ENCODE measurements at regions not wholly inside any gene's neighbourhood (a gene's known extent, or its start where the extent isn't known, plus 50 kb on each side); places are given as distances from the start of the nearest gene placed in this dataset.

DNA sequence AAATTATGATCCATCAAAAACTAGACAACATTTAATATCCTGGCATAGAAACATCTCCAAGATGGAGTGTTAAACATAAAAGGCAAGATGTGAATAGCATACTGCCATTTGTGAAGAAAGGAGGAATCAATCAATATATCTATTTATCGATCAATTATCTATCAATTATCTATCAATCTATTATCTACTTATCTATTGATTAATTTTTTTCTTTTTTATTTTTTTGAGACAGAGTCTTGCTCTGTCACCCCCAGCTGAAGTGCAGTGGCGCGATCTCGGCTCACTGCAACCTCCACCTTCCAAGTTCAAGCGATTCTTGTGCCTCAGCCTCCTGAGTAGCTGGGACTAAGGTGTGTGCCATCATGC, 117.0 kb upstream of the RFLNA start:
- no peaks in the 10 kb centered on the region for H3K4me1 ChIP-seq

DNA sequence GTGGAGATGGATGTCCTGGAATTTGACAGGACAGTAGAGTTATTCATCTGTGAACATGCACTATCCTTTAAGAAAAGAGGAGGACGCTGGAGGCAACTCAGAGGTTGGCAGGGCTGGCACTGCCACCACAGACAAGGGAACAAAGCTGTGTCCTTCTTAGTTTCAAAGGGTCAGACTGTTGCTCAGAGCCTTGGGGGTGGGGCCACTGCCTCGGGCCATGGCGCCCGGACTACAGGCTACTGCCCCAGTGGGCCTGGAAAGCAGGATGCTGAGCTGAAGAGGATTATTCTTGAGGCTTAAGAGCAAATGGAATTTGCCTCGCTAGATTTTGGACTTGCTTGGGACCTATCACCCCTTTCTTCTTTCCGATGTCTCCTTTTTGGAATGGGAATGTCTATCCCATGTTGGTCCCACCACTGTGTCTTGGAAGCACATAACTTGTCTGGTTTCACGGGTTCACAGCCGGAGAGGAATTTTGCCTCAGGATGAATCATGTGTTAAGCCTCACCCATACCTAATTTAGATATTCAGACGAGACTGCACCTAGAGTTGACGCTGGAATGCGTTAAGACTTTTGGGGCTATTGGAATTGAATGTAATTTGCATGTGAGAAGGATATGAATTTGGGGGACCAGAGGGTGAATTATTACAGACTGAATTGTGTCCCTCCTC, 114.8 kb upstream of the RFLNA start:
- Histone ChIP-seq H3K79me2 (no peaks in the 10 kb centered on the region), H3K4me3 (ENCODE audit: low read depth, low read length) (no peak overlapping the region), H3K9me3 (ENCODE audit: control insufficient read depth, low read length) (no peaks in the 10 kb centered on the region), H3K4me1 (no peaks in the 10 kb centered on the region), H3K27ac (no peak overlapping the region), H3K4me2 (ENCODE audit: low read length) (no peak overlapping the region), H3K27me3 (ENCODE audit: control insufficient read depth, insufficient read depth, low read length) (no peaks in the 10 kb centered on the region), H2AFZ (no peak overlapping the region), H3K36me3 (ENCODE audit: control insufficient read depth, insufficient read depth, low read length) (no peaks in the 10 kb centered on the region), H3K9ac (no peak overlapping the region)
- TF ChIP-seq, protein P1, sequence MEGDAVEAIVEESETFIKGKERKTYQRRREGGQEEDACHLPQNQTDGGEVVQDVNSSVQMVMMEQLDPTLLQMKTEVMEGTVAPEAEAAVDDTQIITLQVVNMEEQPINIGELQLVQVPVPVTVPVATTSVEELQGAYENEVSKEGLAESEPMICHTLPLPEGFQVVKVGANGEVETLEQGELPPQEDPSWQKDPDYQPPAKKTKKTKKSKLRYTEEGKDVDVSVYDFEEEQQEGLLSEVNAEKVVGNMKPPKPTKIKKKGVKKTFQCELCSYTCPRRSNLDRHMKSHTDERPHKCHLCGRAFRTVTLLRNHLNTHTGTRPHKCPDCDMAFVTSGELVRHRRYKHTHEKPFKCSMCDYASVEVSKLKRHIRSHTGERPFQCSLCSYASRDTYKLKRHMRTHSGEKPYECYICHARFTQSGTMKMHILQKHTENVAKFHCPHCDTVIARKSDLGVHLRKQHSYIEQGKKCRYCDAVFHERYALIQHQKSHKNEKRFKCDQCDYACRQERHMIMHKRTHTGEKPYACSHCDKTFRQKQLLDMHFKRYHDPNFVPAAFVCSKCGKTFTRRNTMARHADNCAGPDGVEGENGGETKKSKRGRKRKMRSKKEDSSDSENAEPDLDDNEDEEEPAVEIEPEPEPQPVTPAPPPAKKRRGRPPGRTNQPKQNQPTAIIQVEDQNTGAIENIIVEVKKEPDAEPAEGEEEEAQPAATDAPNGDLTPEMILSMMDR (IDR thresholded peaks at IDR 0.05): no peak

More for the DNA sequence above, 117.0 kb upstream of the RFLNA start:
- no peak overlapping the region for H3K9ac ChIP-seq
- no peak overlapping the region for H3K4me3 ChIP-seq (ENCODE audit: low read depth, low read length)
- H3K27me3 ChIP-seq (ENCODE audit: control insufficient read depth, insufficient read depth, low read length): no peaks in the 10 kb centered on the region
- no peak overlapping the region for H2AFZ ChIP-seq
- no peak overlapping the region for H3K27ac ChIP-seq
- H3K36me3 ChIP-seq (ENCODE audit: control insufficient read depth, insufficient read depth, low read length): no peaks in the 10 kb centered on the region
- no peak overlapping the region for H3K4me2 ChIP-seq (ENCODE audit: low read length)
- no peaks in the 10 kb centered on the region for H3K79me2 ChIP-seq
- no peaks in the 10 kb centered on the region for H3K9me3 ChIP-seq (ENCODE audit: control insufficient read depth, low read length)
- TF ChIP-seq, protein P1 (IDR thresholded peaks at IDR 0.05): no peak

GRCh38 chr12:124183172-124183571, 111.7 kb upstream of the RFLNA start:
- Histone ChIP-seq H3K9me3 (ENCODE audit: control insufficient read depth, low read length) (no peaks in the 10 kb centered on the region), H3K4me2 (ENCODE audit: low read length) (no peak overlapping the region), H3K4me3 (ENCODE audit: low read depth, low read length) (no peak overlapping the region), H3K27me3 (ENCODE audit: control insufficient read depth, insufficient read depth, low read length) (no peaks in the 10 kb centered on the region), H3K4me1 (no peaks in the 10 kb centered on the region), H3K79me2 (no peaks in the 10 kb centered on the region), H3K27ac (no peak overlapping the region), H2AFZ (no peak overlapping the region), H3K9ac (no peak overlapping the region), H3K36me3 (ENCODE audit: control insufficient read depth, insufficient read depth, low read length) (no peaks in the 10 kb centered on the region)
- TF ChIP-seq, protein P1 (IDR thresholded peaks at IDR 0.05): no peak

GRCh38 chr12:124184456-124184855, 110.4 kb upstream of the RFLNA start:
- Histone ChIP-seq H3K27ac (no peak overlapping the region), H3K4me2 (ENCODE audit: low read length) (no peak overlapping the region), H3K36me3 (ENCODE audit: control insufficient read depth, insufficient read depth, low read length) (no peaks in the 10 kb centered on the region), H3K79me2 (no peaks in the 10 kb centered on the region), H3K4me3 (ENCODE audit: low read depth, low read length) (no peak overlapping the region), H3K4me1 (no peaks in the 10 kb centered on the region), H3K27me3 (ENCODE audit: control insufficient read depth, insufficient read depth, low read length) (no peaks in the 10 kb centered on the region), H2AFZ (no peak overlapping the region), H3K9me3 (ENCODE audit: control insufficient read depth, low read length) (no peaks in the 10 kb centered on the region), H3K9ac (no peak overlapping the region)
- TF ChIP-seq, protein P1 (IDR thresholded peaks at IDR 0.05): no peak

Measured in parathyroid adenoma (tissue), 2 donors.